Right kidney (tissue), 1 donor: ENCODE measurements at regions not wholly inside any gene's neighbourhood (a gene's known extent, or its start where the extent isn't known, plus 50 kb on each side); places are given as distances from the start of the nearest gene placed in this dataset.

Experiments used
- DNase-seq: peaks from one replicate; pipeline ENCODE4 v3.0.0-alpha.2; 2016

DNA sequence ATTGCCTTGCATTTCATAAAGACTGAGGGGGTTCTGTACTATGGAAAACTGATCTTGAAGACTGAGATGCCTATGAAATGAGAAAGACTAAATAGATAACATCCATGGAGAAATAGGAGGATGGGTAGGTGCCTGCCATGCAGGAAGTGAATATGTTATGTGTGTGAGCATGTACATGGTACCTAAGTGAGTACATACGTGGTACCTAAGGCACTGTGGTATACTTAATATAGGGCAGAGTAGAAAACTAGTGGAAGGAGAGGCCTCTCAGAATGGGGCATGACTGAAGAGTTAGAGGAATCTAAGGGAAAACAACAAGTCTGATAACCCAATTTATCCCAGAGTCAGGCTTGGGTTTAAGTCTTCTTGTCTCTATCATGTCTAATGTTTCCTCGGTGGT lies 161.8 kb upstream of the DCN start:
- DNase-seq: no peak

DNA sequence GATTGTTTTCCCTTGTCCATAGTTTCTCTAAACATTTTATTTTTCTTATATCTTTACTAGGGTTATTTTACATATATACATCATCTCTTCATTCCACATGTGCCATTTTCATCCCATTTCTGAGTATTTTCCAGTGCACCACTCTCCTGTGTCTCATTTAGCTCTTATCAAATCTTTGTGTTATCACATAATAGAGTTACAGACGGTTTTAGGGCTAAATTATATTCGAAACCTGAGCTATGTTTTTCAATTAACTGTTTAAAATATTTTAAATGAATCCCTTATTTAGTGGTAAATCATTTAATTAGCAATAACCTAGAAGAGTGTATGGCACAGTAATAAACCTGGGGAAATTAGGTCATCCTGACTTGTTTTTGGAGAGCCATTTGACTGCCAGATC lies 160.4 kb upstream of the DCN start:
- DNase-seq: no peak

DNA sequence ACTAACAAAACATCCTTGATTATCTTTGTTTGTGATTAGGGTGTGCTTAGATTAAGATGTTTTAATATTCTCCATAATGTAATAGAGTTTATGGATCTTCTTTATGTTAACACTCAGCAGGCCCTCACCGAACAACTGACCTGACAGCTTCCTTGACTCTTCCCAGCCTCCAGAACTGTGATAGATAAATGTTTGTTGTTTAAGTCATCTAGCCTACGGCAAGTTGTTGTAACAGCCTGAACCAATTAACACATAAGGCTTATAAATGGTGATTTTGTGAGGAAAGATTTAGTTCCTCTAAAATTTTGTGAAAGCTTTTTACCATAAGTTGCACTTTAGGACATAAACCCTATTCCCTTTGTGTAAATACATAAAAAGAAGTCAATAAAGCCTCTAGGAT lies 156.5 kb upstream of the DCN start:
- no peak for DNase-seq

DNA sequence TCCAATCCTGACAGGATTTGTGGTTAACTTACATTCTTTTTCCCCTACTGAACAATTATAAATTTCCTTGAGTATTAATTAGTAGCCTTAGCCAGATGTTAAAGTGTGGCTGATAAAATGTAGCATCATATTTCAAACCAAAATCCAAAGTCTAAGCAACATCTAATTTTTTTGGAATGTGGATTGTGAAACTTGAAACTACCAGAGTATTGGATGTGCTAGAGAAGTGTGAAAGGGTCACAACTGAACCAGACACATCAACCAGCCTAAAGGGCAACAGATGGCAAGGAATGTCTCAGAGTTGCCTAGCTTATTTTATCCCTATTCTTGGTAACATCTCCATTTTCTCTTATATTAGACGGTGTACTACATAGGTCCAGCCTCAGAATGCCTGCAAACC lies 153.1 kb upstream of the DCN start:
- DNase-seq: no peak

DNA sequence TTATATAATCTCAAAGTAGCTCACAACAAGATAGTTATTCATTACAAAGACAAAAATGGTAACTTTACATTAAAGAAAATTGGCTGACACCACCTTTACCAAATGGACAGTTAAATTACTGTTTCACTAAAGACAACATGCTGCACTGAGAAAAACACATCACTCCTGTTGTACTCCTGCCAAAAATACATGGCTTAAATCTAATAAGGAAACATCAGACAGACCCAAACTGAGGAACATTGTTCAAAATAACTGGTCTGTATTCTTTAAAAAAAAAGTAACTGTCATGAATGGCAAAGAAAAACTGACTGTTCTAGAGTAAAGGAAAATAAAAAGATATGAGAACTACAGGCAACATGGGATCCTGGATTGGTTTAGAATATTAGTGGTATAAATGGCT lies 151.3 kb upstream of the DCN start:
- no peak for DNase-seq

DNA sequence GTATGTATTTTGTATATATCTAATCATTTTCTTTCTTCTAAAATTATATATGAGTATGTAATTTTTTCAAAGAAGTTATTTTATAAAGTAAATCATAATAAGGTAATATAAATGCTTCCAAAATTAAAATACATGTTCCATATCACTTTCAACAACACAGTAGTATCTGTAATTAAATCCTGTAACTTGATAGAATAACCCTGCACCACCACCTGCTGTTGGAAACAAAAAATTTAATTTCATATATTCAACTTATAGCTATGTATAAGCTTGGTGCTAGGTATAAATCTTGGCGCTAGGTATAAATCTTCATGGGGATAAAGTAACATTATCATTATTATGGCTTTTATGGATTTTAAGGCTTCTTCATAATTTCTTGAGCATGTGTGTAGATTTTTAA lies 149.7 kb upstream of the DCN start:
- DNase-seq: no peak

DNA sequence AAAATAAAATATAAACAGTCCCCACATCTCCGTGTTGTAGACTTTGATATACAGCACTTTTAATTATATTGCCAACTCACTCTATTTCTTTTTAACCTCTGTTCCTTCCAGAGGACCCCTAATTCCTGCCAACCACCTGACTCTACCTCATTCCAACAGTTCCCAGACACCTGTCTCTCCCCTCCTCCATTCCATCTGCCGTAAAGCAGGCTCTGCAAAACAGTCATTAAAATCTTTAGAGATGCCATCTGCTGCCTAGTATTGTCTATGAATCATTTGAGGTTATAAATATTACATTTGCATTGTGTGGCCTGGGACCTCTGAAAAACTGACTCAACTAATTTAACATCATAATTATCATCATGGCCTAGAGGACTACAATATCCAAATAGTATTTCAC lies 148.8 kb upstream of the DCN start:
- no peak for DNase-seq

DNA sequence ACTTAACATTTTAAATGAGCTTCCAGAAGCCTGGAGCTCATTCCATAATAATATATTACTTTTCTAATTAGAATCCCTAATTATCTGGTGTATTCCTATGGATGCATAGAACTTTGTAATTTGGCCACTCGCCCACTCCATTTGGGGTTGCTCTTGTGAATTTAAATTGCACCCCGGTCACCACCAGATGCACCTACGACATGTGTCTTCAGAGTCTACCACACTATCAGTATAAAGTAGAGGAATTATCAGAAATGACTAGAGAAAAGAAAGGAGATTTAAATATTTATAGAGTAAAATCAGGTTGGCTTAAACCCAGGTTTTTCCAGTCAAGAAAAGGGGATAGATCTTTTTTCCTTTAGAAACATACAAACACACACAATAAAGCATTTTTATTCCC lies 145.8 kb upstream of the DCN start:
- no peak for DNase-seq

DNA sequence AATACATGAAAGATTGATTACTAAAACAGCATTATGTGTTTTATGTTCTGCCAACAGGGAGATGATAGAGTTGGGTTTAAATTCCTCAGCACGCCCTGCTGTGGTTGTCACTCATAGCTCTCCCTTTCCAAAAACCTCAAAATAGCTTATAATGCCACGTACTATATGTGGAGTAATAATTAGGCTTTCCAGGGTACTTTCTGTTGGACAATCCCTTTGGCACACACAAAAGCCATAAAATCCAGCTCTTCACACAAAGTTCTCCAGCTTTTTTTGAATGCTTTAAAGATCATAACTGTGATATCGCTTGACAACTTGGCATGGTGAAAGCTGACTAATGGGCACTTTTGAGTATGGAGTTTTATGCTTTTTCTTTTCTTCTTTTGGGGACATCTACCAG lies 145.3 kb upstream of the DCN start:
- DNase-seq: no peak

DNA sequence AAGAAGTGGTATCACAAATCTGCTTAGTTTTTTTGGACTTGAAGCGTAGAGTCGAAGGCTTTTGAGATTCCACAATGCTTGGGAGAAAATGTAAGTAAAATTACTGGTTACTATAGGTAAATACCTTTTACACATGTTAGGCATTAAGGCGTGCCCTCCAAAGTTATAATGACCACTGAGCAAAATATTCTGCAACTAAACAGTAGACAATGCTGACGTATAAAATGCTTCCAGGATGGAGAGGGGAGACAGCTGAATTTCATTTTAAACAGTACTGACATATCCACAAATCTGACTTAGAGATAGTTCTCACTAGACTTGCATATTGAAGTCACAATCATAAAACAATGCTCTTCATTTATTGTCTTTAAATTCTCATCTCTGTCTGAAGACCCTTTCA lies 144.5 kb upstream of the DCN start:
- no peak for DNase-seq

DNA sequence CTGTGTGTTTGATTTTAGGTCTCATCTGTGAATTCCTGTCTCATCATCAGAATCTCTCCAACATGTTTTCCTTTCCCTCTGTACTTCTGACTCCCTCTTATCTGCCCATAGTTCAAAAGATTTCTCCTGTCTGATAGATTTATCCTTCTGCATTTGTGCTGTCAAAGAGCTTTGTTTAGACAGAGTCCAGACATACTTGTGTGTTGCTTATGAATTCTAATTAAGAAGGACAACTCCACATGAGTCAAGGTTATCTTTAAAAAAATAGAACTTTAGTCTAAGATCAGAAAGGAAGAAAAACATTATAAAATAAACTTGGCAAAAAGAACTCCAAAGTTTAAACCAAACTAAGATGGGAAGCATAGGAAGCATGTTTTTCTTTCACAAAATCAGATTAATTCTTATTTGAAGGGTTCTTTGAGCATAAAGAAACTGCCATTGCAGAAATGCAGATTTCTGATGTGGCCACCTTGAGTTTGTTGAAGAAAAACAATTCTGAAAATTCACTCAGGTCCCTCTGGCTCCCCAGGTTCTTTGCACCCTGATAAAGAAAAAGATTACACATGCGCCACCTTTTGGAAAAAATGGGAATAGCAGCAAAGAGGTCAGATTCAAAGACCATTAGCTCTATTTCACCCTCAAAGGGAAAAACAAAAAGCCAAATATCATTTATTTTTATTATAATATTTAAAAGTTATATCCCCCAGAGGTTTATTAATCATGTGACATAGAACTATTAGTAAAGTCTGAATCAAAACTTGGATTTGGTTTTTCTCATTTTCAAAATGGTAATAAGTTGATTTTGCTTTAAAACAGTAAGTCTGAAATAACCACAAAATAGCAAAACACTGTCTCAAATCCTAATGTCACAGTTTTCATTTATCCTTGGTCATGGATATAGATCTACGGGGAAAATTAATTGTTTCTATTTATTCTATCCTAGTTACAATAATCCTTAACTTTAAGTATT lies 143.7 kb upstream of the DCN start:
- DNase-seq: no peak

DNA sequence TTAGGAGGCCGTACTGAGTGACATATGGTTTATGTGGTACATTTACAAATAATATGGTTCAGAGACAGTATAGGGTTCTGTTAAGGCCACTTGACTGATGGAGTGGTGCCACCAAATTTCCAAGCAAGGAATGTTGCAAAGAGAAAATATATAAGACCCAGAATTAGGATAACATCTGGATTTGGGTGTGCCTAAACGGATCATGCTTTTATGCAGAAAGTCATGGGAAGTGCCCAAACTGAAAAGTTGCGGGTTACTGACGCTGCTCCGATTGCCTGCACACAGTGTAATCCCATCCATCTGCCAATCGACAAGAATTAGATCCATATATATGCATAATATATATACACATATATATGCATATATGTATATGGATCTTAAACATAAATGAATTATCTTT lies 138.4 kb upstream of the DCN start:
- DNase-seq: no peak

DNA sequence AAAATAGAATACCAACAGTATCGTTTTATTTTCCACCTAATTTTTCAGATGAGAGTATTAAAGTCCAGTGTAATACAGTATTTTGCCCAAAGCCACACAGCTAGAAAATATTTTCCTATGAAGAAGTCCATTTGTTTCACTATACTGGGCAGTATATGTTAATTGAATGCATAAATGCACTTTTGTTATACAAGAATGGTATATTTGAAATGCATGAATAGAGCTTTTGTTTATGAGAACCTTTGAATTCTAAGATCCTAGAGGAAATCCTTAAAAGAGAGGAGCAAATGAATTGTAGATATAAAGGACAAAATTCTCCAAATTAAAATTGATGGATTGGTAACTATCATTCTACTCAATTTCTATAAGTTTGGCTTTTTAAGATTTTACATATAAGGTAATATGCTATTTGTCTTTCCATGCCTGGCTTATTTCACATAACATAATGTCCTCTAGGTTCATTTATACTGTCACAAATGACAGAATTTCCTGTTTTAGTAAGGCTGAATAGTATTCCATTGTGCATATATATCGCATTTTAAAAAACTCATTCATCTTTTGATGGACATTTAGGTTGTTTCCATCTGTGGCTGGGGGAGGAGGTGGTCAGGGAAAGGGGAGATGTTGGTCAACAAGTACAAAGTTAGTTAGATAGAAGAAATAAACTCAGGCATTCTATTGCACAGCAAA lies 136.6 kb upstream of the DCN start:
- DNase-seq: no peak

DNA sequence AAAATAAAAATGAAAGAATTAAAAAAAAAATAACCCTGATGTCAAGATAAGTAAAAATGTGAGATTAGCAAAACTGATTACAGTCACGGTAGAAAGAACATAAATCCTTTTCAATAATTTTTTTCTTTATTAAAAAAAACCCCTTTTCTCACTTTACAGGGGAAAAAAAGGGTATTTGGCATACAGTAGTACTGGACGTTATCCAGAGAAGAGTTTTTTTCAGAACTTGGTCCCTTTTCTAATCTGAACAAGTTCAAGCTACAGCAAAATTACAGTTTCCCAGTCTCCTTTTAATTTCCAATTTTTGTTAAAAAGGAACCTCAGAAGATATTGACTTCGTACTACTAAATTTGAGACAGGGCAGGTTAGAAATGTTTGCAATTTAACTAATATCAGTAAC lies 134.7 kb upstream of the DCN start:
- no peak for DNase-seq

DNA sequence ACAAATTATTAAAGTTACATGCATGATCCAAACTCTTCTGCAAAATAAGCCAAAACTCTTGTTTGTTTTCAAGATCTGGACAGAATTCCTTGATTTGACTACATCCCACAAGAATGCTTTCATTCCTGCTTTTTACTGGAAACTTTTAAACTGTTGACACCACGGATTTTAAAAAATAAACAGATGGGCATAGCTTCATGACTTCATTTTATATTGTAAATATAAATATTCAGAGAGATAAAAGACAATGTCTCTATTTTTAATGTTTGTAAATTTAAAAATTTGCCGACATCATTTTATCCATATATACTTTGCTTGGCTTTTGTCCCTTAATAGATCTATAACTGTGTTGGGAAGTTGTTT lies 134.3 kb upstream of the DCN start:
- no peak for DNase-seq

DNA sequence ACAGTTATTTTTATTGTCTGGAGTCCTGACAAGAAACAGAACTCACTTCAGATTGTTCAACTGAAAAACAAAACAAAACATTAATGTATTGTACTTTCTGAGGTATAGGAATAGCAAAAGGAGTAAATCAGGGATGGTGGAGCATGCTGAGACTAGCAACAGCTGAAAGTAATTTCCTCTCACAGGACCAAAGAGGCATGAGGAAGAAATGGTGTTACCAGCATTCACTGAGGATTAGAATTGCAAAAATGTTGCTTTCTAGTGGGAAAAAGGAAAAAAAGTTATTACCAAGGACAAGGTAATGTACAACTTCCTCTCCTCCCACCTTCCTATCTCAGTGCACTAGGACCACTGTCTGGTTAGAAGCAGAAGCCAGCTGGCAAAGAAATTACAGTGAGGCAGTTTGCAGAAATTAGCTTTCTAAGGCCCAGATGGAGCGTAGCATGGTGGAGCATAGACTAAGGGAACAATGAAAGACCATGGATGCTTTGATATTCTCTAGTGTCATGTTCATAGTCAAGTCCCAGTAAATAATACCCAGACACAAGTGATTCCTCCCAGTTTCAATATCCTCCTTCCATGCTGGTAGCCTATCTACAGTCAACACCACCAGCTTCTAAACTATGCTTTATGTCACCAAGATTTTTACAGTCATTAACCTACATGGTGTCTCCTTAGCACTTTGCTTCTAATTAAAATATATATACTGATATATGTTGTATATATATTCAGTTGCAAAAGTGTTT lies 133.7 kb upstream of the DCN start:
- no peak for DNase-seq

DNA sequence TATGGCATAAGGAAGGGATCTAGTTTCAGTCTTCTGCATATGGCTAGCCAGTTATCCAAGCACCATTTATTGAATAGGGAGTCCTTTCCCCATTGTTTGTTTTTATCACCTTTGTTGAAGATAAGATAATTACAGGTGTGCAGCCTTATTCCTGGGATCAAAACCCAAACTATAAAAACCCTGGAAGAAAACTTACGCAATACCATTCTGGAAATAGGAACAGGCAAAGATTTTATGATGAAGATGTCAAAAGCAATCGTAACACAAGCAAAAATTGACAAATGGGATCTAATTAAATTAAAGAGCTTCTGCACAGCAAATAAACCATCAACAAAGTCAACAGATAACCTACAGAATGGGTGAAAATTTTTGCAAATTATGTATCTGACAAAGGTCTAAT lies 128.5 kb upstream of the DCN start:
- DNase-seq: no peak

DNA sequence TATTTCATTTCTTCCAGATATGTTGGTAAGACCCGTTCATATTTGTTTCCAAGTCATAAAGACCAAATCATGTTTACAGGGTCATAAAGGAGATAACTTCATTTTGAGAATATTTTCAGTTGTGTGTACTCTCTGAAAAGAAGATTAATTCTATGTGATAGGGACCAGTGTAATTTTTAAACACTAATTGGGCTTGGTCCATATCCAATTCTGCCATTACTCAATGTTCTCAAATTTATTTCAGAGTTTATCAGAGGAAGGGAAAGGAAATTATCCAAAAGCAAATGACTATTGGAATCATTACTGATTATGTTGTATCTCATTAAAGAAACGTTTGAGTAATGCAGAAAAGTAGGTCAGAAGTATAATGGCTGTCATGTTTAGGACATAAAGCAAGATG lies 126.8 kb upstream of the DCN start:
- no peak for DNase-seq

DNA sequence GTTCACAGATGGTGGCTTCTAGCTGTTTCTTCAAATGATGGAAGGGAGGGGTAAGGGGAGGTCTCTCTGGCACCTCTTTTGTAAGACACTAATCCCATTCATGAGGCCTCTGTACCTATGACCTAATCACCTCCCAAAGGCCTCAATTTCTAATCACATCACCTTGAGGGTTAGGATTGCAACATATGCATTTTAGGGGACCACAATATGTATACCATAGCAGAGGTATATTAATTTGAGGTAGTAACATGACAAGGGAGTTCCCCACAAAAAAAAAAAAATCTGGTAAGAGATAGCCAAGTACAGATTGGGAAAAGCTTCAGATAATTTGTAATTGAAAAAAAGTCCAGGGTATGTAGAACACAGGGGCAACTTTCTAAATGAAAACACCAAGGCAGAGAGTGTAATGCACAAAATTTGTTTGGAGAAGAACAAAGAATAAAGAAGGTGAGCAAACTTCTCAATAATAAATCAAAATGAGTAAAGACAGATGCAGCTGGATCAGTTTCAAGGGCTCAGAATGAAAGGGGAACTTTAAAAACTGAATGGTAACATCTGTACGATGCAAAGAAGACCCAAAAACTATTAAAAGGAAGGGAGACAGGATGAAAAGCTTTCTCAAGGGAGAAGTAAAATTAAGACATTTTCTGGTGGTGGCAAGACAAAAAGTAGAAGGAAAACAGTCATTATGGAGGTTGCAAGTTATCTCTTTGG lies 125.5 kb upstream of the DCN start:
- peak; percentile 22 for DNase-seq

DNA sequence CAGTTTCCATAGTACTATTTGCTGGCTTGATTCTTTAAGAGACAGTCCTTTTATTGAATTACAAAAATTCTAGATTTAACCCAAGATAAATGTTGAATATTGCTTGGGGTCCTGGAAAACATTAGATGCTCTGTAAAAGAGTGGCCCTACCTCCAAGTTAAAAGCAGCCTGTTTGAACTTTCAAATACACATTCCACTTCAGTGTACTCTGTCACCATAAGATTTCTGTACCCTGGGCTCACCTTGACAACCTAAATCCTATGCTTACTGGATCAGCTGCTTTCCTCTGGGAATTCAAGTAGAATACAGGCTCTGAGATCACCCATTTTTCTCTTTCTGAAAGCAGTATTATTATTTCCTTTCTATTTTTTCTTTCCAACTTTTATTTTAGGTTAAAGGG lies 107.7 kb upstream of the DCN start:
- DNase-seq: no peak

DNA sequence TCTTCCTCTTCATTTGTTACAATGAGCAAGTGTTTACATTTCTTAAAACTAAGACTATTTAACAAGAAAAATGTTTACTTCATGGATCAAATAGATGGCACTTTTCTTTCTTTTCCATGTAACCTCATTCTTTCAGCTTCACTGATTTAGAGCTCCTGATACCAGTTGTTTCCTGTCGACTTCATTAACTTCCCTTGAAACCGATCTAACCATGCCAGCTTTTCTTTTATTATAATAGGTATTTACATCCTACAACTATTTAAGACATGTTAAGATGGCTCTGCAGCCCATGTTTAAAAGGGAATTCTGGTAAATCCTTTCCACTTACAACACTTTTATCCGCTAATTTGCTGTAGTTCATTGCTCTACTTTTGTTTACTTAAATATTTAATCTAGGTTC lies 107.3 kb upstream of the DCN start:
- DNase-seq: no peak

DNA sequence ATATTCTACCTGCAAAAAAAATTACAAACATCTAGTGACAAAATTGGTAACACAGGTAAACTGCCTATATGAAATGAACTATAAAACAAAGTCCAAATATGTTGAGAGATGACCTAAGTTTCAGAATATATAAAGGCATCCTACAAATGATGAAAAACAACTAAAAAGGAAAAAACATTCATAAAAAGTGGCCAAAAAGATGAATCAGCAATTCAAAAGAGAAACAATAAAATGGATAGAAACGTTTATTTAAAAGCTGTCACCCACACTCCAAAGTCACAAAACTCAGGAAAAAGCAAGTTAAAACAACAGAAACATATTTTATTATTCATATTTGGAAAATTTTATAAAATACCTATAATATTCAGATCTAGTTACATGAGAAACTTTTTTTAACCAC lies 106.5 kb upstream of the DCN start:
- no peak for DNase-seq

DNA sequence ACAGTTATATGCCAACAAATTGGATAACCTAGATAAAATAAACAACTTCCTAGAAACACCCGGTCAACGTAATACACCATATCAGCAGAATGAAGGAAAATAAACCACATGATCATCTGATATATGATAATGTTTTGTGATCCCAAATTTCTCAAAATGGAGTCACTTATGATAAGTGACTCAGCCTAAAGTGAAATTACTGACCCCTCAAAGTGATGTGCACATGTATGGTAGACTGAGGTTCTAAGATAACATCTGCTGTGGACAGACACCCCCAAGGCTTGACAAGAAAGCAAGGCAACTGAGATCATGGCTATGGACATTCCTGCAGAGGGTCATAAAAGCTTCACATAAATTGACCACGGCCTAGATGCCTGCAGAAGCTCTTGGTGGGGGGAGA lies 105.1 kb upstream of the DCN start:
- no peak for DNase-seq
